OCI-LY7 (cell line): ENCODE measurements at regions not wholly inside any gene's neighbourhood (a gene's known extent, or its start where the extent isn't known, plus 50 kb on each side); places are given as distances from the start of the nearest gene placed in this dataset.

Experiments used
- BruUV-seq: library from RNA; stranded (reverse); fragments of 400-500 nt; replicated peaks from 2 replicates; lab custom pipeline; 2021; lab: Mats Ljungman, UMichigan
- CTCF ChIA-PET: fragments of 300-600 bp; sonication (Branson Sonifier 250); formaldehyde crosslinking; loops from one replicate; lab custom pipeline; 2022; ENCODE audit warnings: antibody characterized with exemption; ENCODE audit not compliant: unreplicated experiment; lab: Charles Lee
- POLR2A ChIA-PET: fragments of 300-600 bp; sonication (Branson Sonifier 250); formaldehyde crosslinking; loops from one replicate; lab custom pipeline; 2022; ENCODE audit warnings: antibody characterized with exemption; lab: Charles Lee
- DNase-seq: peaks from one replicate; pipeline ENCODE4 v3.0.0-alpha.2; 2015; ENCODE audit warnings: low spot score
- H2AFZ ChIP-seq: fragments of 200-600 bp; sonication (generic), shearing (Covaris generic); 2 replicates; pipeline ENCODE4 v1.6.1; 2014; ENCODE audit warnings: mild to moderate bottlenecking, antibody characterized with exemption, low read length, moderate library complexity
- H3K27ac ChIP-seq: fragments of 200-600 bp; sonication (generic); 2 replicates; pipeline ENCODE4 v1.5.1; 2014; ENCODE audit warnings: mixed run types, low read depth, mild to moderate bottlenecking, moderate library complexity, low read length, inconsistent platforms; ENCODE audit not compliant: poor library complexity, severe bottlenecking
- H3K36me3 ChIP-seq: fragments of 200-600 bp; sonication (generic); 2 replicates; pipeline ENCODE4 v1.6.1; 2014; ENCODE audit warnings: mild to moderate bottlenecking, antibody characterized with exemption, low read length, moderate library complexity, mixed read lengths; ENCODE audit not compliant: insufficient read depth
- H3K4me1 ChIP-seq: fragments of 200-600 bp; sonication (generic); 2 replicates; pipeline ENCODE4 v1.5.1; 2014; ENCODE audit warnings: mild to moderate bottlenecking, low read length; ENCODE audit not compliant: insufficient read depth, poor library complexity, severe bottlenecking
- H3K4me2 ChIP-seq: fragments of 200-600 bp; sonication (generic); 2 replicates; pipeline ENCODE4 v1.6.1; 2014; ENCODE audit warnings: mild to moderate bottlenecking, low read length
- H3K4me3 ChIP-seq: fragments of 200-600 bp; sonication (generic); 2 replicates; pipeline ENCODE4 v1.5.1; 2014; ENCODE audit warnings: mild to moderate bottlenecking, low read depth, low read length; ENCODE audit not compliant: poor library complexity, severe bottlenecking
- H3K79me2 ChIP-seq: fragments of 200-600 bp; sonication (generic); 2 replicates; pipeline ENCODE4 v1.6.1; 2016; ENCODE audit warnings: low read depth, mild to moderate bottlenecking, low read length, moderate library complexity, mixed read lengths; ENCODE audit not compliant: insufficient read depth
- H3K9me2 ChIP-seq: fragments of 200-600 bp; sonication (generic); 2 replicates; pipeline ENCODE4 v1.6.1; 2016; ENCODE audit warnings: mild to moderate bottlenecking, low read length, mixed read lengths; ENCODE audit not compliant: insufficient read depth
- H3K9me3 ChIP-seq: fragments of 200-600 bp; sonication (generic); 2 replicates; pipeline ENCODE4 v1.6.1; 2014; ENCODE audit warnings: mild to moderate bottlenecking, mixed run types, low read length, mixed read lengths
- H4K20me1 ChIP-seq: fragments of 200-600 bp; sonication (generic); 2 replicates; pipeline ENCODE4 v1.6.1; 2014; ENCODE audit warnings: mild to moderate bottlenecking, antibody characterized with exemption, low read length, moderate library complexity, mixed read lengths; ENCODE audit not compliant: insufficient read depth
- CTCF ChIP-seq: fragments of 200-600 bp; sonication (generic); conservative IDR thresholded peaks from 2 replicates; pipeline ENCODE4 v1.5.1; 2014; ENCODE audit warnings: mild to moderate bottlenecking, antibody characterized with exemption, low read length, moderate library complexity, mixed read lengths
- EZH2phosphoT487 ChIP-seq: fragments of 200-600 bp; sonication (generic); IDR thresholded peaks from 2 replicates; pipeline ENCODE4 v1.6.1; 2018; ENCODE audit warnings: low read depth, borderline replicate concordance, mild to moderate bottlenecking, mixed run types, antibody characterized with exemption, low read length, moderate library complexity, mixed read lengths
- intact Hi-C: fragments of 100-400 bp; cut with micrococcal nuclease; formaldehyde crosslinking; loops from one replicate; pipeline ENCODE4 v1.10.0; 2022; ENCODE audit not compliant: unreplicated experiment

- BruUV-seq = no TSS peak
- POLR2A ChIA-PET = interaction anchor here (0.9 kb wide), 1 partner anchor 8 kb away, joined by 3 read pairs; no protein-coding TSS in a partner anchor
- Histone ChIP-seq H3K9me3 (no peaks in the 10 kb centered on the region), H2AFZ (no peak overlapping the region), H3K27ac (no peak overlapping the region), H3K9me2 (no peaks in the 10 kb centered on the region), H3K36me3 (no peaks in the 10 kb centered on the region), H4K20me1 (no peaks in the 10 kb centered on the region), H3K79me2 (no peaks in the 10 kb centered on the region), H3K4me3 (no peak overlapping the region), H3K4me1 (no peaks in the 10 kb centered on the region), H3K4me2 (no peak overlapping the region)
- DNase-seq = no peak
- CTCF ChIA-PET = no interaction called here
- intact Hi-C loops = no loop called here
- TF ChIP-seq EZH2phosphoT487 (no peak), CTCF (no peak)
Measured at GRCh38 chr11:96482193-96482592, 92.4 kb downstream of the JRKL start.

- H3K4me1 ChIP-seq = no peaks in the 10 kb centered on the region
- no TSS peak for BruUV-seq
- no peaks in the 10 kb centered on the region for H3K36me3 ChIP-seq
- no peaks in the 10 kb centered on the region for H4K20me1 ChIP-seq
- H3K27ac ChIP-seq = no peak overlapping the region
- H3K79me2 ChIP-seq = no peaks in the 10 kb centered on the region
- intact Hi-C loops = no loop called here
- no peak for TF ChIP-seq EZH2phosphoT487
- no peak for TF ChIP-seq CTCF
- no peak overlapping the region for H3K4me3 ChIP-seq
- no peaks in the 10 kb centered on the region for H3K9me2 ChIP-seq
- ChIA-PET POLR2A (interaction anchor here (0.6 to 0.7 kb wide), 2 partner anchors 51 to 1337 kb away, joined by 3 to 4 read pairs; no protein-coding TSS in a partner anchor), CTCF (no interaction called here)
- H3K9me3 ChIP-seq = no peaks in the 10 kb centered on the region
- no peak overlapping the region for H2AFZ ChIP-seq
- DNase-seq = no peak
- no peak overlapping the region for H3K4me2 ChIP-seq
Measured at GRCh38 chr11:96483374-96483955, 93.7 kb downstream of the JRKL start.

- BruUV-seq = no TSS peak
- Histone ChIP-seq H3K27ac (no peak overlapping the region), H3K79me2 (no peaks in the 10 kb centered on the region), H3K9me2 (no peaks in the 10 kb centered on the region), H3K9me3 (no peaks in the 10 kb centered on the region), H3K4me1 (no peaks in the 10 kb centered on the region), H4K20me1 (no peaks in the 10 kb centered on the region), H3K36me3 (no peaks in the 10 kb centered on the region), H3K4me2 (no peak overlapping the region), H2AFZ (no peak overlapping the region), H3K4me3 (no peak overlapping the region)
- CTCF ChIA-PET = no interaction called here
- no peak for TF ChIP-seq CTCF
- no peak for TF ChIP-seq EZH2phosphoT487
- intact Hi-C loops = no loop called here
- no peak for DNase-seq
- POLR2A ChIA-PET = interaction anchor here (0.5 kb wide), 1 partner anchor 48 kb away, joined by 5 read pairs; no protein-coding TSS in a partner anchor
Measured at GRCh38 chr11:96484361-96484760, 94.5 kb downstream of the JRKL start.
